Erythroblast (primary cell): ENCODE measurements at regions not wholly inside any gene's neighbourhood (a gene's known extent, or its start where the extent isn't known, plus 50 kb on each side); places are given as distances from the start of the nearest gene placed in this dataset.

Experiments used
- GATA1 ChIP-seq: IDR thresholded peaks from 2 replicates; pipeline ENCODE4 v1.6.1; 2011; ENCODE audit warnings: low read depth, mild to moderate bottlenecking, control low read depth, low read length, moderate library complexity
- POLR2A ChIP-seq: IDR thresholded peaks from 2 replicates; pipeline ENCODE4 v1.6.1; 2011; ENCODE audit warnings: mild to moderate bottlenecking, low read length

GRCh38 chr6:163964789-163965188 is 550.3 kb downstream of the QKI start:
- TF ChIP-seq POLR2A, result no peak
- TF ChIP-seq GATA1, result no peak
